H9 (cell line): ENCODE measurements at regions not wholly inside any gene's neighbourhood (a gene's known extent, or its start where the extent isn't known, plus 50 kb on each side); places are given as distances from the start of the nearest gene placed in this dataset.

Source experiments
- DNase-seq: peaks from one replicate; pipeline ENCODE4 v3.0.0-alpha.2; 2017
- H2AFZ ChIP-seq: one replicate; pipeline ENCODE4 v1.6.1; 2013; ENCODE audit warnings: mild to moderate bottlenecking, low read length, control low read depth, moderate library complexity
- H2AK5ac ChIP-seq: 2 replicates; pipeline ENCODE4 v1.6.1; 2013; ENCODE audit warnings: low read length, control low read depth, mixed read lengths; ENCODE audit not compliant: insufficient read length
- H2BK120ac ChIP-seq: one replicate; pipeline ENCODE4 v1.6.1; 2013; ENCODE audit warnings: low read depth, mild to moderate bottlenecking, low read length, control low read depth, inconsistent platforms; ENCODE audit not compliant: poor library complexity, severe bottlenecking
- H2BK12ac ChIP-seq: 2 replicates; pipeline ENCODE4 v1.6.1; 2013; ENCODE audit warnings: low read length, control low read depth, mixed read lengths, low read depth; ENCODE audit not compliant: insufficient read length
- H2BK15ac ChIP-seq: 2 replicates; pipeline ENCODE4 v1.6.1; 2013; ENCODE audit warnings: low read depth, low read length, control low read depth
- H2BK20ac ChIP-seq: one replicate; pipeline ENCODE4 v1.6.1; 2013; ENCODE audit warnings: low read depth, mild to moderate bottlenecking, low read length, control low read depth, inconsistent platforms; ENCODE audit not compliant: poor library complexity, severe bottlenecking
- H2BK5ac ChIP-seq: 2 replicates; pipeline ENCODE4 v1.6.1; 2013; ENCODE audit warnings: low read length, control low read depth, mixed read lengths; ENCODE audit not compliant: insufficient read length
- H3K14ac ChIP-seq: 2 replicates; pipeline ENCODE4 v1.6.1; 2013; ENCODE audit warnings: low read length, control low read depth; ENCODE audit not compliant: insufficient read depth
- H3K18ac ChIP-seq: 2 replicates; pipeline ENCODE4 v1.6.1; 2013; ENCODE audit warnings: low read depth, mild to moderate bottlenecking, mixed read lengths, low read length, control low read depth; ENCODE audit not compliant: insufficient read length
- H3K23ac ChIP-seq: 2 replicates; pipeline ENCODE4 v1.6.1; 2013; ENCODE audit warnings: low read length, control low read depth, mixed read lengths, low read depth; ENCODE audit not compliant: insufficient read length
- H3K23me2 ChIP-seq: 2 replicates; pipeline ENCODE4 v1.6.1; 2013; ENCODE audit warnings: low read depth, mild to moderate bottlenecking, mixed read lengths, low read length, control low read depth; ENCODE audit not compliant: insufficient read length, poor library complexity, severe bottlenecking
- H3K27ac ChIP-seq: 2 replicates; pipeline ENCODE4 v1.5.1; 2013; ENCODE audit warnings: low read length, control low read depth, mixed read lengths, low read depth; ENCODE audit not compliant: insufficient read length
- H3K27me3 ChIP-seq: 2 replicates; pipeline ENCODE4 v1.6.1; 2013; ENCODE audit warnings: low read length, control low read depth, inconsistent platforms; ENCODE audit not compliant: insufficient read depth
- H3K4ac ChIP-seq: 2 replicates; pipeline ENCODE4 v1.6.1; 2013; ENCODE audit warnings: low read depth, mild to moderate bottlenecking, control low read depth, inconsistent platforms, low read length, moderate library complexity
- H3K4me1 ChIP-seq: 2 replicates; pipeline ENCODE4 v1.6.1; 2013; ENCODE audit warnings: low read length, control low read depth, inconsistent platforms; ENCODE audit not compliant: insufficient read depth
- H3K4me2 ChIP-seq: 2 replicates; pipeline ENCODE4 v1.6.1; 2013; ENCODE audit warnings: low read length, control low read depth, mixed read lengths; ENCODE audit not compliant: insufficient read length, insufficient read depth
- H3K56ac ChIP-seq: 2 replicates; pipeline ENCODE4 v1.6.1; 2013; ENCODE audit warnings: low read depth, mild to moderate bottlenecking, mixed read lengths, low read length, control low read depth; ENCODE audit not compliant: insufficient read length
- H3K79me1 ChIP-seq: 2 replicates; pipeline ENCODE4 v1.6.1; 2013; ENCODE audit warnings: low read depth, mild to moderate bottlenecking, moderate library complexity, low read length, control low read depth, inconsistent platforms; ENCODE audit not compliant: insufficient read depth, poor library complexity, severe bottlenecking
- H3K79me2 ChIP-seq: 2 replicates; pipeline ENCODE4 v1.6.1; 2013; ENCODE audit warnings: low read length, control low read depth, inconsistent platforms; ENCODE audit not compliant: insufficient read depth
- H3K9ac ChIP-seq: 2 replicates; pipeline ENCODE4 v1.6.1; 2013; ENCODE audit warnings: low read length, control low read depth, mixed read lengths; ENCODE audit not compliant: insufficient read length; ENCODE audit errors: extremely low read depth
- H3K9me3 ChIP-seq: one replicate; pipeline ENCODE4 v1.6.1; 2013; ENCODE audit warnings: low read depth, low read length, inconsistent platforms; ENCODE audit not compliant: control insufficient read depth
- H3T11ph ChIP-seq: one replicate; pipeline ENCODE4 v1.6.1; 2013; ENCODE audit warnings: mild to moderate bottlenecking, low read length, control low read depth, inconsistent platforms
- H4K20me1 ChIP-seq: one replicate; pipeline ENCODE4 v1.6.1; 2013; ENCODE audit not compliant: control insufficient read depth, insufficient read length, insufficient read depth
- H4K5ac ChIP-seq: 2 replicates; pipeline ENCODE4 v1.6.1; 2013; ENCODE audit warnings: low read depth, mild to moderate bottlenecking, mixed read lengths, low read length, control low read depth; ENCODE audit not compliant: insufficient read length
- H4K8ac ChIP-seq: replicated peaks from 2 replicates; pipeline ENCODE4 v1.6.1; 2013; ENCODE audit warnings: low read length, control low read depth, mixed read lengths, low read depth; ENCODE audit not compliant: insufficient read length
- H4K91ac ChIP-seq: 2 replicates; pipeline ENCODE4 v1.6.1; 2013; ENCODE audit warnings: low read depth, mild to moderate bottlenecking, moderate library complexity, mixed read lengths, low read length, control low read depth; ENCODE audit not compliant: insufficient read length
- H3K27ac Mint-ChIP-seq, 3 experiments: 2 replicates in 2 of 3; 3 replicates in 1 of 3; pipeline ENCODE4 v1.8.0; 2020 to 2021; ENCODE audit warnings: mixed read lengths in 3 of 3, mild to moderate bottlenecking in 1 of 3, moderate library complexity in 1 of 3
- H3K27me3 Mint-ChIP-seq: 2 replicates; pipeline ENCODE4 v1.8.0; 2021; ENCODE audit warnings: low read depth, mild to moderate bottlenecking, moderate library complexity, mixed read lengths
- H3K36me3 Mint-ChIP-seq, 3 experiments: 2 replicates in 2 of 3; 3 replicates in 1 of 3; pipeline ENCODE4 v1.8.0; 2020 to 2021; ENCODE audit warnings: low read depth in 3 of 3, mixed read lengths in 3 of 3; ENCODE audit not compliant: insufficient read depth in 1 of 3
- H3K4me1 Mint-ChIP-seq, 2 experiments: 2 replicates each; pipeline ENCODE4 v1.8.0; 2020; ENCODE audit warnings: mixed read lengths in 2 of 2
- H3K4me3 Mint-ChIP-seq, 2 experiments: 2 replicates in 1 of 2; 3 replicates in 1 of 2; pipeline ENCODE4 v1.8.0; 2020 to 2021; ENCODE audit warnings: mild to moderate bottlenecking in 2 of 2, mixed read lengths in 2 of 2, moderate library complexity in 1 of 2
- H3K9me3 Mint-ChIP-seq, 2 experiments: 2 replicates in 1 of 2; 3 replicates in 1 of 2; pipeline ENCODE4 v1.8.0; 2020; ENCODE audit warnings: mild to moderate bottlenecking in 2 of 2, mixed read lengths in 2 of 2, moderate library complexity in 1 of 2
- CTCF ChIP-seq: fragments of 200-600 bp; sonication (generic); conservative IDR thresholded peaks from 3 replicates; pipeline ENCODE4 v1.8.0; 2021; ENCODE audit warnings: antibody characterized with exemption, mild to moderate bottlenecking
- WGBS: extraction: QIAGEN DNeasy Blood & Tissue Kit; methylation state at CpG from one replicate; pipeline ENCODE4 v1.1.7; 2013; ENCODE audit warnings: missing lambda C conversion rate, low lambda C conversion rate, mixed read lengths; ENCODE audit not compliant: insufficient read length; ENCODE audit errors: extremely low coverage; 5-methylcytosine and 5-hydroxymethylcytosine counted together

GRCh38 chr1:30270461-30270860 lies 452.9 kb downstream of the MATN1 start:
- Histone ChIP-seq H3K79me2 (no peaks in the 10 kb centered on the region), H3K23me2 (no peaks in the 10 kb centered on the region), H3K18ac (no peak overlapping the region), H4K8ac (no peak overlapping the region), H3K4me1 (no peaks in the 10 kb centered on the region), H4K5ac (no peak overlapping the region), H2BK5ac (no peak overlapping the region), H3K9ac (no peak overlapping the region), H2AK5ac (no peak overlapping the region), H2BK120ac (no peak overlapping the region), H3K14ac (no peak overlapping the region), H4K91ac (no peak overlapping the region), H3K23ac (no peak overlapping the region), H3K4ac (no peak overlapping the region), H3K79me1 (no peaks in the 10 kb centered on the region), H3K4me2 (no peak overlapping the region), H2BK15ac (no peak overlapping the region), H2BK12ac (no peak overlapping the region), H3K27me3 (no peaks in the 10 kb centered on the region), H4K20me1 (no peaks in the 10 kb centered on the region), H2BK20ac (no peak overlapping the region), H2AFZ (no peak overlapping the region), H3K27ac (no peak overlapping the region), H3K56ac (no peak overlapping the region), H3T11ph (no peak overlapping the region), H3K9me3 (no peaks in the 10 kb centered on the region)
- WGBS, result no CpG with 5 or more reads among the region's 1 CpG
- TF ChIP-seq CTCF, result no peak
- no peak for DNase-seq
- H3K27me3 Mint-ChIP-seq, result peaks cover 6% of the 10 kb centered on the region
- 0 out of 4 replicates have a peak, but pooled peaks cover 0 to 2% of the 10 kb centered on the region in 2 experiments for H3K4me1 Mint-ChIP-seq
- no peak overlapping the region for H3K4me3 Mint-ChIP-seq
- no peaks in the 10 kb centered on the region for H3K36me3 Mint-ChIP-seq
- H3K9me3 Mint-ChIP-seq, result no peaks in the 10 kb centered on the region; a peak in 1 of 5 replicates
- no peak overlapping the region for H3K27ac Mint-ChIP-seq
